ENCODE measurements at regions not wholly inside any gene's neighbourhood (a gene's known extent, or its start where the extent isn't known, plus 50 kb on each side); places are given as distances from the start of the nearest gene placed in this dataset.
A peak's percentile ranks its signal among the peaks of the same experiment; 100 is the strongest.

DNA sequence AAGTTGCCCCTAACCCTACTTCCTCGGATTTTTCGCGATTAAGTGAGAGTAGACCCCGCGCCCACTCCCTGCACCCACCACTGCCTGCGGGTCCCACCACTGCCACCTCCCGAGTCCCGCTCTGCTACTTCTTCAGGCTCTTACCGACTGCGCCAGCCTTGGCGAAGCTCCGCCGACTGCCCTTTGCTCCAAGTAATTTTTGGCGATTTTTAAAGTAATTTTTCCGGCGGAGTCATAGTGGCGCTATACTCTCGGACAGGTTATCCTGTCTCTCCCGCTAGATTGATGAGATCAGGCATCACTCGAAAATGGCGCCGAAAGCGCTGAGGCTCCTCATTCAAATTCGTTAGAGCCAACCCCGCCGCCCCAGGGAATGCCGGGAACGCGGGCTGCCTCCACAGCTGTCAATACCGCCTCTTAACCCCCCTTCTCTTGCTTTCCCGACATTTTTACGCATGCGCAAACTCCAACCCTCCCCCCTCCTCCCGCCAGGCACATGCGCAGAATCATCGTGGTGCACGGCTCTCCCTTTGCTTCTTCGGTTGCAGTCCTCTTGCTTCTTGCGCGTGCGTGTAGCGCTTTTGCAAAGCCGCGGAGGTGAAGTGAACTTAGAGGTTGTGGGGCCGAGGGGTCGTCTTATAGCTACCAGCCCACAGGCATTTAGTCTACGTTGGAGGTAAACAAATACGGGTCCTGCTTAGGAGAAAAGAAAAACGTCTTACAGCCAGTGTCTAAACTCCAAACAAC lies 66.6 kb downstream of the KCNRG start:
- TF ChIP-seq GATA2 (IDR thresholded peaks at IDR 0.05; ENCODE audit: low read depth, low read length) (peak; percentile 67), GATA3 (IDR thresholded peaks at IDR 0.05; ENCODE audit: low read depth, low read length) (no peak)

All from SH-SY5Y (cell line).